SK-N-MC (cell line): ENCODE measurements at regions not wholly inside any gene's neighbourhood (a gene's known extent, or its start where the extent isn't known, plus 50 kb on each side); places are given as distances from the start of the nearest gene placed in this dataset.

Experiments used
- DNase-seq: peaks from one replicate; pipeline ENCODE4 v3.0.0-alpha.2; 2011; ENCODE audit warnings: low read depth, low spot score
- H3K27ac ChIP-seq: fragments of 200-600 bp; sonication (generic); 2 replicates; pipeline ENCODE4 v1.5.1; 2016; ENCODE audit warnings: mixed run types
- H3K36me3 ChIP-seq: fragments of 200-600 bp; sonication (generic); 2 replicates; pipeline ENCODE4 v1.6.1; 2017; ENCODE audit warnings: antibody characterized with exemption, low read length, mixed read lengths; ENCODE audit not compliant: insufficient read depth
- H3K4me3 ChIP-seq: fragments of 200-600 bp; sonication (generic); 2 replicates; pipeline ENCODE4 v1.5.1; 2016
- H3K9ac ChIP-seq: fragments of 200-600 bp; sonication (generic); 2 replicates; pipeline ENCODE4 v1.8.0; 2017; ENCODE audit warnings: mixed run types, mixed read lengths; ENCODE audit not compliant: insufficient read length
- H3K9me3 ChIP-seq: fragments of 200-600 bp; sonication (generic); 2 replicates; pipeline ENCODE4 v1.6.1; 2017; ENCODE audit warnings: low read depth, mild to moderate bottlenecking, antibody characterized with exemption, low read length, moderate library complexity, mixed read lengths
- EZH2 ChIP-seq: fragments of 200-600 bp; sonication (generic); IDR thresholded peaks from one replicate; pipeline ENCODE4 v1.6.1; 2017; ENCODE audit warnings: antibody characterized with exemption
- FOXP2 ChIP-seq: optimal IDR thresholded peaks from 2 replicates; pipeline ENCODE3; 2011; ENCODE audit warnings: mild to moderate bottlenecking, moderate library complexity; ENCODE audit not compliant: insufficient read depth; ENCODE audit errors: extremely low read length, control extremely low read depth
- POLR2AphosphoS5 ChIP-seq: IDR thresholded peaks from 2 replicates; pipeline ENCODE4 v1.6.1; 2012; ENCODE audit warnings: mild to moderate bottlenecking, low read depth, low read length, borderline replicate concordance

DNA sequence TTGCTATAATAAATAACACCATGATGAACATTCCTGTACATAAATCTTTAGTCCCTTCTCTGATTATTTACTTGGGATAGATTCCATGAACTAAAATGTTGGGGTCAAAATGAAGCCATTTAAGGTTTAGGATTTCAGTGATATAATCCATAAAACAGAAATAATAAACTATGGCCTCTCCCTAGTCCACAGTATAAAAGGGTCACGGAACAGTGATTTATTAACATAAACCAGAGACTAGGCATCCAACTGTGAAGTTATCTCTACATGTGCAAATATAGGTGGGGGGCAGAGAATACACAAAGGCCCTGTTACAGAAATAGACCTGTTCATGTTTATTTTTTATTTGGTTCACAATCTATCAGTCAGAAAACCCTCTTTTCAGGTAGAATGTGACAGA is 499.1 kb upstream of the SLIT2 start:
- Histone ChIP-seq H3K9ac (no peak overlapping the region), H3K4me3 (no peak overlapping the region), H3K9me3 (no peaks in the 10 kb centered on the region), H3K36me3 (no peaks in the 10 kb centered on the region), H3K27ac (no peak overlapping the region)
- TF ChIP-seq FOXP2 (no peak), POLR2AphosphoS5 (no peak), EZH2 (no peak)
- no peak for DNase-seq

DNA sequence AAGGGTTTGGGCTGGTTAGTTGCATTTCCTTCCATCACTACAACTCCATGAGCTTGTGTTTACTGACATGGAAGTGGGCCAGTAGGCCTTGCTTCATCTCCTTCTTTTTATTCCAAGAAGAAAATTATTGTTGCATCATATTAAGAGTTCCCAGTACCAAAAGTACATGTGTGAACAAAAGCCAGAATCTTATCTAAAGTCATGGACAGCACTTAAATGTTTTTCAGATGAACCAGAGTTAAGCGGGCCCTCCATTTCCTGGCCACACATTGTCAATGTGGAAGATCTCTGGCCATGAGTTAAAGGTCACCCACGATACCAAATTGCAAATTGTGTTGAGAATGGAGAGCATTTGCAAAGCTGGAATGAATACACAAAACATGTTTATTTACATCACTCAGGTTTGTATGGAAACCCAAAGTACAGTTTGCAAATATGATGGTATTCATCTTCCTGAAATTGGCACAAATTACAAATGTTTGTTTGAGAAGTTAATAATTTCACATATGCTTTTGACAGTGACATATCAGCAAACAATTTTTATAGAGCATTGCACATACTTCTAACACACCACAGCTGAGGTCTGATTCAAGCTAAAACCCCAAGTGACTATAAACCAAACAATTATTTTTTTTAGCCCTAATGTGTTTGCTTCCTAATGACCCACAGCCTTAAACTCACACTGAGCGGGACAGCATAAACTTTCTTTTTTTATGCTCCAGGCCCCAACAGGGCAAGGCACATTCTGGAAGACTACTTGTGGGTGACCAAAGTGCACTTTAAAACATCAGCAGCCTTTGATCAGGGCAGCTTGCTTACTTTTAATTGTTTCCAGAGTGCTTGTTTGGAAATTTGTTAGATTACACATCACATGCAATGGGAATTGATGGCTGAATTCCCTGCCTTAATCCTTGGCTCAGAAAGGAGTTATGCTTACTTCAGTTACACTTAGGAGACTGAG is 502.9 kb upstream of the SLIT2 start:
- DNase-seq: no peak
- TF ChIP-seq FOXP2 (no peak), POLR2AphosphoS5 (no peak), EZH2 (no peak)
- no peak overlapping the region for H3K4me3 ChIP-seq
- H3K9me3 ChIP-seq: no peaks in the 10 kb centered on the region
- H3K36me3 ChIP-seq: no peaks in the 10 kb centered on the region
- no peak overlapping the region for H3K9ac ChIP-seq
- H3K27ac ChIP-seq: no peak overlapping the region

DNA sequence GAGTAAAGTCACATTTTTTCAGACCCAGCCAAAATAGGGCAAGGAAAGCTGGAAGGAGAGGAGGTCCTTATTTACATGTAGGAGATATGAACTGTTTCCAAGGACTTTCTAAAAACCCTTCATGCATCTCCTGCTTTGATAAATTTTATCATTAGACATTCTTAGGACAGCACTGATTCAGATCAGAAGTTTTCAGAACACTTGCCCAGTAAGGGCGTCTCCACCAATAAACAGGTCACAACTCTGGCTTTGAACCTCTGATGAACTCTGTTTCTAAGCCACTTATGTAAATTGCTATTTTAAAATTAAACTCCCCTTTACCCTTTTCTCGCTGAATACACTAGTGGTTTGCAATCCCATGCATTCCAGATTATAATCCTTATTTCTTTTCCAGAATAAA is 505.3 kb upstream of the SLIT2 start:
- no peaks in the 10 kb centered on the region for H3K36me3 ChIP-seq
- no peak overlapping the region for H3K4me3 ChIP-seq
- H3K9ac ChIP-seq: no peak overlapping the region
- no peak overlapping the region for H3K27ac ChIP-seq
- TF ChIP-seq POLR2AphosphoS5 (no peak), FOXP2 (no peak), EZH2 (no peak)
- DNase-seq: no peak
- H3K9me3 ChIP-seq: no peaks in the 10 kb centered on the region

DNA sequence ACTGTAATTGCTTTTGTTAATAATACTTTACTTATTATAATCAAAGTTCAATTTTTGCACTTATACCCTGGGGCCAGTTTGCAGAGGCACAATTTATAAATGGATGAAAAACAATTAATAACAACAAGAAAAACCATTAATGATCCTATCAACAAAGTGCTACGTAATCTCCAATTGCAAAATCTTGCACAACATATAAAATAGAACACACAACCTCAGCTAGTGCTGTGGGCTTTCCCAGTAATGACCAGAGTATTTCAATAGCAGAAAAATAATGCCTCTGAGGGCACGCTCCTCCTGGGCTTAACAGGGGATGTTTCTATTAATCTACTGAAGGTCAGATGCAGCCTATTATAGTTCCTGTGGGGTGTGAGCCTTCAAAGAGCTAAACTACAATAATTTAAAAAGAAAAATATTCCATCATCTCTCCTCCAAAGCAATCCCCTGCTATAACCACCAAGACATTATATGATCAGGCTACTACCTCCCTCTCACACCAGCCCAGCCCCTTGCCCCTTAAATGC is 508.5 kb upstream of the SLIT2 start:
- H3K9me3 ChIP-seq: no peaks in the 10 kb centered on the region
- H3K4me3 ChIP-seq: no peak overlapping the region
- TF ChIP-seq FOXP2 (no peak), POLR2AphosphoS5 (no peak), EZH2 (no peak)
- H3K36me3 ChIP-seq: no peaks in the 10 kb centered on the region
- no peak for DNase-seq
- no peak overlapping the region for H3K9ac ChIP-seq
- H3K27ac ChIP-seq: no peak overlapping the region

DNA sequence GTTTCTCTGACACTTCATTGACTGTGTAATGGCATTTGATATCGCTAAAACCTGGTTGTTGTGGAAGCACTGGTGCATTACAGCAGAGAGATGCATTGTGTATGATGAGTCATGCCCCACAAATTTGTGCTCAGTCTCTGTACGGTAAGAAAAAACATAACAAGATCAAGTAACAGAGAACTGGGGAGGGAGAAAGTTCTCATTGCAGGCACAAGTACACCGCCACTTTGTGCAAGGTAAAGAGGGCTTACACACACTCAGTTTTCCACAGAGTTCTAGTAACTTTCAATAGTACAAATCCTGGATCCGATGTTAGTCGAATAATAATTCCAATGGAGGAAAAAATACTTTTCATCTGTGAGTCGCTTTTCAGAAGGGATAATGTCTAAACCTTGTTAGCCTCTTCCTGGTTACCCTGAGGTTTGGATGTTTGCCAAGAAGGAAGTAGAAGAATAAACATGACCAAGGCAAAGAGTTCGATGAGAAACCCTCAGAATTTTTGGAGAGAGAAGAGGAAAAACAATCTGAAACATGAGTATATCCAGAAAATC is 512.5 kb upstream of the SLIT2 start:
- Histone ChIP-seq H3K9me3 (no peaks in the 10 kb centered on the region), H3K36me3 (no peaks in the 10 kb centered on the region), H3K27ac (no peak overlapping the region), H3K9ac (no peak overlapping the region), H3K4me3 (no peak overlapping the region)
- TF ChIP-seq EZH2: no peak
- no peak for DNase-seq

DNA sequence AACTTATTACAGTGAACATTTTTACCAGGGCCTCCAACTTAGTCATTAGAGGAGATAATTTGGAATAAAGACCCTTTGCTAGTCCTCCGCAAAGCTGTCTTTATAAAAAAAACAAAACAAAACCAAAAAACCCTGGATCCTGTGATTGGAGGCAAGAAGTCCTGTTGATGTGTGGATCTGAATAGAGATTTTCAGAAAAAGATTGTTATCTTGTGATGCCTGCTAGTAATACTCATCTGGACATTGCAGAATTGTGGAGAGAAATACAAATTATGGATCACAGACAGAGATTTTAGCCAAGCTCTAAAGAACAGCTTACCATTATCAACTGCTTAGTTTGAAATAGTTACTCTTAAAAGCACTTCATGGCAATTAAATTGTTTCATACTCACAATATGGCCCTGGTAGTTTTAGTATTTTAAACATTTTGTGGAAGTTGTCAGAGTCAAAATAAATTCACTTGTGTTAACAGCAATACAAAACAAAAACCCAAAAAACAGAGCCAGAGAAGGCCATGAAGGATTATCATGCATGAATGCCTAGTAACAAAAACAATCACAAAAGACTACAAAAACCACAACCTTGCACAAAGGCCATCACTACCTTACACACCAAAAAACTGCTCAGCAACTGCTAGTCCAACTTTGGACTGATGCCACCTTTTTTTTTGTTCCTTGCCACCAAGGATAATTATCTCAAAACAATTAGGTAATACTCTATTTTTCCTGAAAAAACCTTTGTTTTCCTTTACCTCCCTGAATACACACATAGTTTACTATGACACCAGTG is 514.5 kb upstream of the SLIT2 start:
- TF ChIP-seq FOXP2 (no peak), EZH2 (no peak), POLR2AphosphoS5 (no peak)
- no peaks in the 10 kb centered on the region for H3K9me3 ChIP-seq

DNA sequence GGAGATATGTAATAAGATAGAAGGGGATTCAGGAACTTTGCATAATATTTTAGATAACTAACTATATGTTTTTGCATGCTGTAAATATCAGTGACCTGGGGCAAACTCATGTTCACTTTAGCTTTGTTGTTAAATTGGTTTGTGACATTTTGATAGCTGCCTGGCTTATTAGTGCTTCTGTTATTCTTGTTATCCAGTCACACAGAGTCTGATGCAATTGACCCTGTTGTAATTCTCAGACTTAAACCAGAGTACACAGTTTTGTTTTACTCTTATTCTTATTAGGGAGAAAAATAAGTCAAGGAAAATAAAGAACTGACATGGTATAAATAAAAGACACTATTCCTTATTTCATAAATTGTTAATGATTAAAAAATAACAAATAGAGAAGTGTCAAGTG is 516.7 kb upstream of the SLIT2 start:
- no peak for DNase-seq
- Histone ChIP-seq H3K9ac (no peak overlapping the region), H3K27ac (no peak overlapping the region), H3K9me3 (no peaks in the 10 kb centered on the region), H3K4me3 (no peak overlapping the region), H3K36me3 (no peaks in the 10 kb centered on the region)
- TF ChIP-seq FOXP2 (no peak), POLR2AphosphoS5 (no peak), EZH2 (no peak)

More for the DNA sequence above, 514.5 kb upstream of the SLIT2 start:
- no peak overlapping the region for H3K9ac ChIP-seq
- no peak for DNase-seq
- no peak overlapping the region for H3K4me3 ChIP-seq
- no peak overlapping the region for H3K27ac ChIP-seq
- H3K36me3 ChIP-seq: no peaks in the 10 kb centered on the region

DNA sequence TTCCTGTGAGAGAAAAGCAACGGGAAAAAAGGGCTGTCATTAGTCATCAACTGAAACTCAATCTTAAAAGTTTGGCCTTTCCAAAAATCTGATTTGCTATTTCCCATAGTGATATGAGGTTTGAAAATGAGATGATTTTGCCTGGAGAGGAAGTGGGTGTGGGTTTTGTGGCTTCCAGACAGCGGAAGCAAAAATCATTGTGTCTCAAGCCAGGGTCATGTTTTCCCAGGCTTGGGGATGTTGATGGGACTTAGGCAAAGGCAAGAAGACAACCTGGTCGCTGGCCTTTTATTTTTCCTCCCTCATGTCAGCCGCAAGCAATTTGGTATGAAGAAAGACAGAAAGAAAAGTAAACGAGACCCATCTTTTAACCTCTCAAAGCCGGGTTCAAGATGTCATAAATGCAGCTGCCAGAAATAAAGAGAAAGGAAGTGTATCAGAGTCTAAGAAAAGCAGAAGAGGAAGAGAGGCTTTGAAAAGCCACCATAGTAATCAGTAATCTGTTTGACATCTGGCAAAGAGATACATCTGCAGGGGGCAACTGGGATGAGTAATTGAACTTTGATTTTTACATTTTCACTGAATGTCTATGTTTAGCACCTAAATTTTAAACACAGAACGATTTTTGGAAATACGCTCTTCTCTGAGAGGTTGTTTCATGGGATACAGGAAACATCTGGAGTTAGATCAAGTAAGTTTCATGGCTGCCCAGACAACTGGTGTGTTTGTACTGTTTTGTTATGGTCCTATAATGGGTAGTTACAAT is 521.6 kb upstream of the SLIT2 start:
- Histone ChIP-seq H3K4me3 (no peak overlapping the region), H3K36me3 (no peaks in the 10 kb centered on the region), H3K9ac (no peak overlapping the region), H3K9me3 (no peaks in the 10 kb centered on the region), H3K27ac (no peak overlapping the region)
- no peak for DNase-seq
- TF ChIP-seq FOXP2: no peak
- TF ChIP-seq EZH2: no peak
- no peak for TF ChIP-seq POLR2AphosphoS5
